GM12878 (cell line): ENCODE measurements at regions not wholly inside any gene's neighbourhood (a gene's known extent, or its start where the extent isn't known, plus 50 kb on each side); places are given as distances from the start of the nearest gene placed in this dataset.

ENCODE experiments used
- ATAC-seq: fragments of 200-7000 bp; cut with Tn5 transposase; 3 replicates; pipeline ENCODE4 v1.9.1; 2020; ENCODE audit warnings: mild to moderate bottlenecking, moderate library complexity
- BruUV-seq: library from RNA; stranded (reverse); fragments of 400-500 nt; replicated peaks from 2 replicates; lab custom pipeline; 2021; lab: Mats Ljungman, UMichigan
- CTCF ChIA-PET: fragments of 300-600 bp; sonication (Branson Sonifier 250); formaldehyde crosslinking; extraction: SDS; loops from one replicate; lab custom pipeline; 2021; ENCODE audit warnings: inconsistent platforms; lab: Yijun Ruan, JAX
- POLR2A ChIA-PET: fragments of 350-600 bp; formaldehyde crosslinking; extraction: SDS; loops from one replicate; lab custom pipeline; 2021; ENCODE audit warnings: inconsistent platforms; lab: Charles Lee
- RAD21 ChIA-PET: fragments of 300-600 bp; sonication (Branson Sonifier 250); formaldehyde crosslinking; loops from one replicate; lab custom pipeline; 2023; ENCODE audit warnings: antibody characterized with exemption; ENCODE audit not compliant: unreplicated experiment; lab: Charles Lee
- SMC1A ChIA-PET: fragments of 300-600 bp; sonication (Branson Sonifier 250); formaldehyde crosslinking; loops from one replicate; lab custom pipeline; 2023; ENCODE audit not compliant: unreplicated experiment, uncharacterized antibody; lab: Charles Lee
- DNase-seq: peaks from one replicate; pipeline ENCODE4 v3.0.0-alpha.2; 2011; ENCODE audit warnings: low read depth, low spot score
- FAIRE-seq: peaks from 3 replicates; lab custom pipeline; 2011; peaks lifted over from hg19 to GRCh38; lab: Jason Lieb, UNC
- H2AFZ ChIP-seq: 2 replicates; pipeline ENCODE4 v1.6.0; 2011; ENCODE audit warnings: low read depth, low read length, control low read depth; ENCODE audit not compliant: control insufficient read depth
- H3K27ac ChIP-seq: 2 replicates; pipeline ENCODE4 v1.5.1; 2011; ENCODE audit warnings: control low read depth; ENCODE audit not compliant: control insufficient read depth, insufficient read depth
- H3K27me3 ChIP-seq, 2 experiments: replicated peaks in 1 of 2; 2 replicates each; pipeline versions ENCODE4 v1.6.0 to v1.6.1; 2011; ENCODE audit warnings: low read length in 1 of 2; ENCODE audit not compliant: control insufficient read depth in 2 of 2, insufficient read depth in 2 of 2
- H3K36me3 ChIP-seq, 2 experiments: 2 replicates each; pipeline ENCODE4 v1.5.1; 2011; ENCODE audit warnings: low read length in 1 of 2; ENCODE audit not compliant: control insufficient read depth in 2 of 2, insufficient read depth in 2 of 2
- H3K4me1 ChIP-seq: 2 replicates; pipeline ENCODE4 v1.6.1; 2011; ENCODE audit warnings: mild to moderate bottlenecking, low read length, moderate library complexity, mixed read lengths; ENCODE audit not compliant: control insufficient read depth, insufficient read depth
- H3K4me2 ChIP-seq: 2 replicates; pipeline ENCODE4 v1.6.0; 2011; ENCODE audit warnings: control low read depth; ENCODE audit not compliant: control insufficient read depth, insufficient read depth
- H3K4me3 ChIP-seq: fragments of 200-600 bp; sonication (generic); 2 replicates; pipeline ENCODE4 v1.5.1; 2016
- H3K79me2 ChIP-seq: 2 replicates; pipeline ENCODE4 v1.6.0; 2011; ENCODE audit warnings: low read length; ENCODE audit not compliant: control insufficient read depth, insufficient read depth
- H3K9ac ChIP-seq: 2 replicates; pipeline ENCODE4 v1.8.0; 2011; ENCODE audit warnings: low read length, control low read depth, mixed read lengths; ENCODE audit not compliant: control insufficient read depth, insufficient read depth
- H3K9me3 ChIP-seq: replicated peaks from 3 replicates; pipeline ENCODE4 v1.5.1; 2011; ENCODE audit warnings: mild to moderate bottlenecking, low read length; ENCODE audit not compliant: control insufficient read depth, insufficient read depth
- H4K20me1 ChIP-seq: 2 replicates; pipeline ENCODE4 v1.6.0; 2011; ENCODE audit not compliant: control insufficient read depth, insufficient read depth
- ATF3 ChIP-seq: IDR thresholded peaks from 2 replicates; pipeline ENCODE4 v1.6.1; 2011; ENCODE audit warnings: low read depth, mild to moderate bottlenecking, low read length, moderate library complexity, borderline replicate concordance; ENCODE audit errors: extremely low read depth
- ATF7 ChIP-seq: fragments of 450-650 bp; IDR thresholded peaks from 2 replicates; pipeline ENCODE4 v1.6.1; 2016; ENCODE audit warnings: low read depth, mild to moderate bottlenecking
- BHLHE40 ChIP-seq, 2 experiments: fragments of 450-650 bp in 1 of 2; IDR thresholded peaks; 2 replicates each; pipeline ENCODE4 v1.6.1; 2011 to 2017; ENCODE audit warnings: low read depth in 2 of 2, borderline replicate concordance in 1 of 2, improper control_type of control experiment in 1 of 2, low read length in 1 of 2, mild to moderate bottlenecking in 1 of 2
- CREM ChIP-seq: IDR thresholded peaks from 2 replicates; pipeline ENCODE4 v1.6.1; 2014; ENCODE audit warnings: antibody characterized with exemption, low read depth
- HDAC6 ChIP-seq: fragments of 200-600 bp; sonication (generic); IDR thresholded peaks from one replicate; pipeline ENCODE4 v1.8.0; 2017; ENCODE audit warnings: antibody characterized with exemption; ENCODE audit not compliant: unreplicated experiment
- KAT2A ChIP-seq: conservative IDR thresholded peaks from 2 replicates; pipeline ENCODE4 v1.6.1; 2011; ENCODE audit warnings: low read depth, low read length; ENCODE audit not compliant: control insufficient read depth
- NFIC ChIP-seq: IDR thresholded peaks from 2 replicates; pipeline ENCODE4 v1.6.1; 2012; ENCODE audit warnings: low read depth, mild to moderate bottlenecking, inconsistent platforms, low read length, moderate library complexity
- NRF1 ChIP-seq: conservative IDR thresholded peaks from 2 replicates; pipeline ENCODE4 v1.6.1; 2011; ENCODE audit warnings: mild to moderate bottlenecking, low read depth, low read length, improper control_type of control experiment
- POLR2A ChIP-seq: IDR thresholded peaks from 2 replicates; pipeline ENCODE4 v1.6.1; 2011; ENCODE audit warnings: low read depth, mild to moderate bottlenecking, low read length
- RAD21 ChIP-seq: IDR thresholded peaks from 2 replicates; pipeline ENCODE4 v1.6.1; 2011; ENCODE audit warnings: mild to moderate bottlenecking, low read depth, low read length, moderate library complexity; ENCODE audit not compliant: insufficient read depth
- SPI1 ChIP-seq: IDR thresholded peaks from 2 replicates; pipeline ENCODE4 v1.6.1; 2011; ENCODE audit warnings: low read depth, mild to moderate bottlenecking, low read length, moderate library complexity, borderline replicate concordance; ENCODE audit not compliant: insufficient read depth
- STAT3 ChIP-seq: IDR thresholded peaks from 2 replicates; pipeline ENCODE4 v1.6.1; 2011; ENCODE audit warnings: low read depth, low read length, improper control_type of control experiment
- YBX1 ChIP-seq: fragments of 450-650 bp; IDR thresholded peaks from 2 replicates; pipeline ENCODE4 v1.6.1; 2016; ENCODE audit warnings: antibody characterized with exemption
- ZNF217 ChIP-seq: fragments of 450-650 bp; IDR thresholded peaks from 2 replicates; pipeline ENCODE4 v1.6.1; 2017; ENCODE audit warnings: antibody characterized with exemption, mild to moderate bottlenecking
- ZNF592 ChIP-seq: fragments of 450-650 bp; IDR thresholded peaks from 2 replicates; pipeline ENCODE4 v1.6.1; 2017; ENCODE audit warnings: mild to moderate bottlenecking, moderate library complexity
- WGBS: methylation state at CpG from one replicate; pipeline ENCODE4 v1.1.6; 2016; ENCODE audit warnings: low lambda C conversion rate; ENCODE audit not compliant: insufficient replicate concordance, insufficient coverage; ENCODE audit errors: missing lambda C conversion rate; 5-methylcytosine and 5-hydroxymethylcytosine counted together
- in situ Hi-C: fragments of 300-500 bp; cut with MboI; formaldehyde crosslinking; loops from 9 replicates; pipeline ENCODE4 v1.14.3; 2018; ENCODE audit warnings: mixed read lengths
- intact Hi-C: fragments of 100-400 bp; cut with micrococcal nuclease; formaldehyde crosslinking; loops from one replicate; pipeline ENCODE4 v1.14.2; 2022; ENCODE audit not compliant: unreplicated experiment

GRCh38 chr2:188079196-188079595 lies 212.5 kb upstream of the GULP1 start:
- Histone ChIP-seq H2AFZ (no peak overlapping the region), H3K27ac (no peak overlapping the region), H3K9ac (no peak overlapping the region), H3K4me3 (no peak overlapping the region), H3K79me2 (no peaks in the 10 kb centered on the region), H4K20me1 (no peaks in the 10 kb centered on the region), H3K27me3 (no peaks in the 10 kb centered on the region), H3K4me2 (no peak overlapping the region), H3K36me3 (no peaks in the 10 kb centered on the region), H3K4me1 (peaks cover 23% of the 10 kb centered on the region), H3K9me3 (no peaks in the 10 kb centered on the region; the same call in 2 of the 3 replicates)
- in situ Hi-C loops: no loop called here
- TF ChIP-seq ZNF217: no peak
- TF ChIP-seq POLR2A: no peak
- TF ChIP-seq STAT3: no peak
- TF ChIP-seq SPI1: no peak
- TF ChIP-seq ATF7: no peak
- TF ChIP-seq NRF1: no peak
- TF ChIP-seq KAT2A: no peak
- no peak for TF ChIP-seq ATF3
- TF ChIP-seq RAD21: no peak
- no peak for TF ChIP-seq YBX1
- TF ChIP-seq NFIC: no peak
- TF ChIP-seq BHLHE40 (IDR thresholded peaks at IDR 0.05; ENCODE audit: borderline replicate concordance in 1 of 2, low read depth in 2 of 2, low read length in 1 of 2): no peak
- no peak for TF ChIP-seq HDAC6
- TF ChIP-seq CREM: no peak
- no peak for TF ChIP-seq ZNF592
- 5% methylated on average over 1 of the region's 1 CpG for WGBS
- SMC1A ChIA-PET: no interaction called here
- intact Hi-C loops: no loop called here
- ATAC-seq: no peak
- no peak for DNase-seq
- BruUV-seq: no TSS peak
- POLR2A ChIA-PET: no interaction called here
- no peak for FAIRE-seq
- RAD21 ChIA-PET: no interaction called here
- CTCF ChIA-PET: no interaction called here
